GM12873 (cell line): ENCODE measurements at regions not wholly inside any gene's neighbourhood (a gene's known extent, or its start where the extent isn't known, plus 50 kb on each side); places are given as distances from the start of the nearest gene placed in this dataset.

ENCODE experiments used
- TF ChIP-seq, protein P1 (sequence below): IDR thresholded peaks from 2 replicates; pipeline ENCODE4 v1.5.1; 2012; ENCODE audit warnings: low read depth, mild to moderate bottlenecking, moderate library complexity, low read length, control low read depth; ENCODE audit not compliant: insufficient read depth; ENCODE audit errors: missing control alignments

DNA sequence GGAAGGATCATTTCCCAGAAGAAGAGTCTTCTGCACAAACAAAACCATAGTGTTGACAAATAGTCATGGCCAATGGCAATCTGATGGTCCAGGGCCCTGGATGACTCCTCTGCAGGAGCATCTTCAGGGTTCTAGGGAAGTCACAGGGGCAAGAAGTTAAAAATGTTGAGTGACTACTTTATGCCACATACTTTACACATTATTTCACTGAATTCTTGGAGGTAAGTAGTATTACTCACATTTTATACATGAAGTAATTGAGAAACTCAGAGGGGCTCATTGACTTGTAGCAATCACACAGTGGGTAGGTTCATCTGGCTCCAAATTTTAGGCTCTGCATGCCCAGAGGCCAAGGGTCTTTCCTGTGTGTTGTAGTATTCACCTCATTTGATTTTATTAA is 430.2 kb upstream of the MCTP2 start:
- TF ChIP-seq, protein P1, sequence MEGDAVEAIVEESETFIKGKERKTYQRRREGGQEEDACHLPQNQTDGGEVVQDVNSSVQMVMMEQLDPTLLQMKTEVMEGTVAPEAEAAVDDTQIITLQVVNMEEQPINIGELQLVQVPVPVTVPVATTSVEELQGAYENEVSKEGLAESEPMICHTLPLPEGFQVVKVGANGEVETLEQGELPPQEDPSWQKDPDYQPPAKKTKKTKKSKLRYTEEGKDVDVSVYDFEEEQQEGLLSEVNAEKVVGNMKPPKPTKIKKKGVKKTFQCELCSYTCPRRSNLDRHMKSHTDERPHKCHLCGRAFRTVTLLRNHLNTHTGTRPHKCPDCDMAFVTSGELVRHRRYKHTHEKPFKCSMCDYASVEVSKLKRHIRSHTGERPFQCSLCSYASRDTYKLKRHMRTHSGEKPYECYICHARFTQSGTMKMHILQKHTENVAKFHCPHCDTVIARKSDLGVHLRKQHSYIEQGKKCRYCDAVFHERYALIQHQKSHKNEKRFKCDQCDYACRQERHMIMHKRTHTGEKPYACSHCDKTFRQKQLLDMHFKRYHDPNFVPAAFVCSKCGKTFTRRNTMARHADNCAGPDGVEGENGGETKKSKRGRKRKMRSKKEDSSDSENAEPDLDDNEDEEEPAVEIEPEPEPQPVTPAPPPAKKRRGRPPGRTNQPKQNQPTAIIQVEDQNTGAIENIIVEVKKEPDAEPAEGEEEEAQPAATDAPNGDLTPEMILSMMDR, result no peak

DNA sequence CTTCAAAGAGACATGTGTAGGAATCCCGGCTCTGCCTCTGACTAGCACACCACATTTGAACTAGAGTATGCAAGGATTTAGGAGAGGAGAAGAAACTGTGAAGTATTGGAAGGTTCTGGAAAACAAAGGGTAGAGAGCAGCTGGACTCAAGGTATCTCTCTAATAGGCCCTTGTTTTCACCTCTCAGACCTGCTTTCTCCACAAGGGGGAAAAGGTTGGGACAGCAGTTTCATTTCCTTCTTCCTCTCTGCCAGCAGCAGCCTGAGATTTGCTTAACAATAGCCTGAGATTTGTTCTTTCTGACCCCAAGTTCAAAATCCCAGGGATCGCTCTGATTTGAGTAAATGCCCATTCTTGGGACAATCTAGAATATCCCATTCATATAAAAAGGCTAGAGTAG is 430.6 kb upstream of the MCTP2 start:
- TF ChIP-seq, protein P1, result no peak

DNA sequence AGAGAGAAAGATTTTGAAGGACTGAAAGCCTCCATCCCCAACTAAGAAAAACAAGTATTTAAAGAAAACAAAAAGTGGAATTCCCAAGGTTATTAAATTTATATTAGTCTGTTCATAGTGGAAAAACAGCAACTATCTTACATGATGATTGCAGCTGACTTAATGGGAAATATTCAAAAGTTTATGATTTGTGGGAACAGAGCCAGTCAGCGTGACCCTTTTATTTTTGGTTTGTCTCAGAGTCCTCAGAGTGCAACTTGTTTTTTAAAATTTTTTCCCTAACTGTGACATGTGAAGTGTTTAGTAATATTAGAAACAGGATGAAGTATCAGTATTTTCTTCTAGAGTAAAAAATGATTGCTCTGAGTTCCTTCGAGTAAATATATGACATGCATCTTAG is 441.9 kb upstream of the MCTP2 start:
- TF ChIP-seq, protein P1, result no peak

DNA sequence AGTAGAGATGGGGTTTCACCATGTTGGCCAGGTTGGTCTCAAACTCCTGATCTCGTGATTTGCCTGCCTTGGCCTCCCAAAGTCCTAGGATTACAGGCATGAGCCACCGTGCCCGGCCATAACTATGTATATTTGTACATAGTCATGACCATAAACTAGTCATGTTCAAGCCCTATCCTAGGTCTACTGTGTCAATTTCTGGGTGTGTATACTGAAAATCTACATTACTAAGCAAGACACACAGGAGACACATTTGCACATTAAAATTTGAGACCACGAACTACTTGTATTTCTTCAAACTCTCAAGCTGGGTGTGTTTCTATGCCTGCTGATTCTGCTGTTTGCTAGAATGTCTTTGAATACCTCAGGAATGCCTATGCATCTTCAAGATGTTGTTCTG is 451.3 kb upstream of the MCTP2 start:
- TF ChIP-seq, protein P1, result no peak

DNA sequence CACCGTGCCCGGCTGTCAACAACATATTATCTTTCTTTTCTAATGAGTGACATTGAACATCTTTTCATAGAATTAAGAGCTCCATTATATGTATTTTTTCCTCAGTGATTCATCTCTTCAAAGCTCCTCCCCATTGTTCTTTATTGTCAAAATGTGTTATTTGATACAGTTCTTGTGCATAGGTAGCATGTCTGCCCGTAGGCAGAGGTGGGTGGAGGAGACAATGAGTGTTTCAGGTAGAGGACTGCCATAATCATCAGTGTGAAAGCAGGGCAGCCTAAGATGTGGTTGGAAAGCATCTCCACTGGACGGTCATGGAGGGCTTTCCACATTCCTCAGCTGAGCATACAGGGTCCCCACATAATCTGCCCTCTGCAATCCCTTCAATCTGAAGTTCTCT is 452.0 kb upstream of the MCTP2 start:
- TF ChIP-seq, protein P1, result no peak

DNA sequence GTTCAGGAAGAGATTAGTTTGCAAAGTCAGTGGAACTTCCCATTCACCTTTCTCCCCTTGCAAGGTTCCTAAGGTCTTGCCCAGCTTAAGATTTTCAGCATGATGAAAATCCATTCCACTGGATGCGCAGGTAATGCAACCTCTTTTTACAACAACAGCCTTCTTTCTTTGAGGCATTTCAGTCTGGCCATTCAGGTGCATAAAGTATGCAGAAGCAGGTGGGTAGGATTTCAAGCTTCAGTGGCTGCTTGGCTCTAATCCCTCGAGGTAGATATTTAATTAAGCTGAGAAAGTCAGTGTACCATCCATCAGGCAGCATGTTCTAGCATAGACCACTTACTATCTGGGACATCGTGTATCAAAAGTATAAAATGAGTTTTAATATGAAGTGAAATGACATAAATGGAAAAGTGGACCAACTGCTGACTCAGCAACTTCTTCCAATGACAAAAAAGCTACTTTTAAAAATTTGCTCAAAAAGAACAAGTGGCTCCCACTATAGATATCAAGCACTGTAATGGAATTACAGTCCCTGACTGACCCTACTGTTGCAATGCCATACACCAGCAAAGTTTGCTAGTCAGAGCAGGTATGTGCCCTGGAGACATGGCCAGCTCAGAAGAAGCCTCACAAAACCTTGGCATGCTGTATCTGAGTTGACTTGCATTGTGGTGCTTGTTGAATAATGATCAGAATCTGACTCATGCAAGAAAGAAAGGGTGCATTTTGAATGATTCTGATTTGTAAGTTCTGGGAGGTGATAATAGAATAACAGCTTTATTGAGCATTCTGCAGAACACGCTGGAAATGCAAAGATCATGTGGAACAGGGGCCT is 459.9 kb upstream of the MCTP2 start:
- TF ChIP-seq, protein P1, result no peak

DNA sequence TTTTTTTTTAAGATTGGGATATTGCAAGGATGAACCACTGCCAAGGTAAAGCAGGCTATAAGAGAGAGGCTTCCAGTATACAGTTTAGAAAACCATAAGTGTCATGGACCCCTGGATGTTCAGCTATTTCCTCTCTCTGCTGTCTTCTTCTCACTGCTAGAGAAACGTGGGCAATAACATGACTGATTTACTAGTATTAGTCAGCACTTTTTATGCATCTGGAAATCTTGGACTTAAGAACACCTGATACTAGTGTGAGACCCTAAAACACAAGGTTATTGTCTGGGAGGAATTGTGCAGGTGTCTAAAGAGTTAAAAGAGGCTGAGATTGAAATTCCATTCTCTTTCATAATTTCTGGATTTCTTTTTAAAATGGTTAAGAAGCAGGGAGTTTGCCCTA is 460.6 kb upstream of the MCTP2 start:
- TF ChIP-seq, protein P1, result no peak
